Spinal cord (tissue), 9 donors: ENCODE measurements at regions not wholly inside any gene's neighbourhood (a gene's known extent, or its start where the extent isn't known, plus 50 kb on each side); places are given as distances from the start of the nearest gene placed in this dataset.

Source experiments
- DNase-seq, 6 donors: peaks; one replicate each; pipeline versions ENCODE4 v3.0.0 to v3.0.0-alpha.2; 2013 to 2015; ENCODE audit warnings: low spot score in 6 of 6, low read depth in 4 of 6
- H3K27ac ChIP-seq: one replicate; pipeline ENCODE4 v1.5.1; 2013; ENCODE audit warnings: low read depth, low read length, control low read depth
- H3K27me3 ChIP-seq: one replicate; pipeline ENCODE4 v1.6.1; 2013; ENCODE audit warnings: low read length; ENCODE audit not compliant: control insufficient read depth, insufficient read depth
- H3K36me3 ChIP-seq: one replicate; pipeline ENCODE4 v1.6.1; 2013; ENCODE audit warnings: low read length; ENCODE audit not compliant: control insufficient read depth, insufficient read depth
- H3K4me1 ChIP-seq: one replicate; pipeline ENCODE4 v1.6.1; 2013; ENCODE audit warnings: low read length; ENCODE audit not compliant: control insufficient read depth, insufficient read depth
- H3K4me3 ChIP-seq: one replicate; pipeline ENCODE4 v1.5.1; 2013; ENCODE audit warnings: low read depth, low read length, control low read depth
- H3K9me3 ChIP-seq: one replicate; pipeline ENCODE4 v1.6.1; 2013; ENCODE audit warnings: low read length; ENCODE audit not compliant: control insufficient read depth, insufficient read depth
- WGBS: methylation state at CpG from one replicate; pipeline ENCODE4 v1.1.5; 2013; ENCODE audit warnings: missing lambda C conversion rate; ENCODE audit not compliant: insufficient coverage; 5-methylcytosine and 5-hydroxymethylcytosine counted together
- donor health status: healthy.

GRCh38 chr5:20611620-20612019 is 623.6 kb upstream of the CDH18 start:
- no peaks in the 10 kb centered on the region for H3K9me3 ChIP-seq
- no peak overlapping the region for H3K27ac ChIP-seq
- H3K4me1 ChIP-seq, result no peaks in the 10 kb centered on the region
- H3K36me3 ChIP-seq, result no peaks in the 10 kb centered on the region
- H3K4me3 ChIP-seq, result no peak overlapping the region
- H3K27me3 ChIP-seq, result no peaks in the 10 kb centered on the region
- WGBS, result 87% methylated on average over 6 of the region's 6 CpGs
- no peak for DNase-seq

DNA sequence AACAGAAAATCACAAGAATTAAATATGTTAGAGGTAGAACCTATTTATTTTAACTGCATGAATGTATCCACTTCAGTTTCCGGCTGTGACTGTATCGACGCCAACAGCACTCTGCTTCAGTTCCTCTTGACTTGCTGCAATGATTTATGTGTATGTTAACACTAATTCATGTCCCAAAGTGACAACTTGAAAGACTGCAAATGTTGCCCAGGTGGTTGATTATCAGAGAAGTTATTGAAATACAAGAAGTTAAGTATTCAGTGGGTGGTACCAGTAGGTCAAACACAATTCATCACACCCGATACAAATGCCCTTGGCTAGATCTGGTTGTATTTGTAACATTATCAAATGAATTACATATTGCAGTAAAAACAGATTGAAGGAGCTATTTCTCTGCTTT is 622.7 kb upstream of the CDH18 start:
- Histone ChIP-seq H3K27me3 (no peaks in the 10 kb centered on the region), H3K4me3 (no peak overlapping the region), H3K27ac (no peak overlapping the region), H3K4me1 (no peaks in the 10 kb centered on the region), H3K9me3 (no peaks in the 10 kb centered on the region), H3K36me3 (no peaks in the 10 kb centered on the region)
- peak in 1 of 6 donors; percentile 67 for DNase-seq
- WGBS, result no CpG with 5 or more reads among the region's 4 CpGs

GRCh38 chr5:20609126-20609525 is 621.1 kb upstream of the CDH18 start:
- H3K27ac ChIP-seq, result no peak overlapping the region
- 86% methylated on average over 1 of the region's 1 CpG for WGBS
- no peak overlapping the region for H3K4me3 ChIP-seq
- H3K4me1 ChIP-seq, result no peaks in the 10 kb centered on the region
- H3K9me3 ChIP-seq, result no peaks in the 10 kb centered on the region
- H3K36me3 ChIP-seq, result no peaks in the 10 kb centered on the region
- no peak for DNase-seq
- H3K27me3 ChIP-seq, result no peaks in the 10 kb centered on the region

DNA sequence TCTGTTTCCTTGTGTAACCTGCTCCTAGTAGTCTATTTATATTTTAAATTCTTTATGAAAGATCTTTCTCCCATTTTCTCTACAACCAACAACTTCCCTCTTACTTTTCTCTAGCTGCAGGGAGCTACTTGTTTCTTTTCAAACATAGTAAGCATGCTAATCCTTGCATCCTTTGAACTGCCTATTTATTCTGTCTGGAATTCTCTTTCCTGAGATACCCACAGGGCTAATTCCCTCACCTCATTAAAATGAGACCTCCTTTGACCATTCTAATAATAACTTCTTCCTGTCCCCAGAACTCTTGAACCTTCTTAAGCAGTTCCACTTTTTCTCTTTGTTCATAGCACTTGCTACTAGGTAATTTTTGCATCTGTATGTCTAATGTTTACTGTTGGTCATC is 620.6 kb upstream of the CDH18 start:
- no peaks in the 10 kb centered on the region for H3K4me1 ChIP-seq
- H3K27ac ChIP-seq, result no peak overlapping the region
- H3K4me3 ChIP-seq, result no peak overlapping the region
- H3K27me3 ChIP-seq, result no peaks in the 10 kb centered on the region
- H3K9me3 ChIP-seq, result no peaks in the 10 kb centered on the region
- no peaks in the 10 kb centered on the region for H3K36me3 ChIP-seq
- DNase-seq, result no peak

- WGBS, result no CpG with 5 or more reads among the region's 3 CpGs
- H3K27ac ChIP-seq, result no peak overlapping the region
- H3K4me3 ChIP-seq, result no peak overlapping the region
- no peak for DNase-seq
- H3K9me3 ChIP-seq, result no peaks in the 10 kb centered on the region
- no peaks in the 10 kb centered on the region for H3K36me3 ChIP-seq
- no peaks in the 10 kb centered on the region for H3K27me3 ChIP-seq
- no peaks in the 10 kb centered on the region for H3K4me1 ChIP-seq
These were observed 617.9 kb upstream of the CDH18 start for GRCh38 chr5:20605732-20606525.

GRCh38 chr5:20604992-20605391 is 617.0 kb upstream of the CDH18 start:
- Histone ChIP-seq H3K27ac (no peak overlapping the region), H3K36me3 (no peaks in the 10 kb centered on the region), H3K4me3 (no peak overlapping the region), H3K27me3 (no peaks in the 10 kb centered on the region), H3K4me1 (no peaks in the 10 kb centered on the region), H3K9me3 (no peaks in the 10 kb centered on the region)
- 78% methylated on average over 8 of the region's 8 CpGs for WGBS
- DNase-seq, result no peak

DNA sequence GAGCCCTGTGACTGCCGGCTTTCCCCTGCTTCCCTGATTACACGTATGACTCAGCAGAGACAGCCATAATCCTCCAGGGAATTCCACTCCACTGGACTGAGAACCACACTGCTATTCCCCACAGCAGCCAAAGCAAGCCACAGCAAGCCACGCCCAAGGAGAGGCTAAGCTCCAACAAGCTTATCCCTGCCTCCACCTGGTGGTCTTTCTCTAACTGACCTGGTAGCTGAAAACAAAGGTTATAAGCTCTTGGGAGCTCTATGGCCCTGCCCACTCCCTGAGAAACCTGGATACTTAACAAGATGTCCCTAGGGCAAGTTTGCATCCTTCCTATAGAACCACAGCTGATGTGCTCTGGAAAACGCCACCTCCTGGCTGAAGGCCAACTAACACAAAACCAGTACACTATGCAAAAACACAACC is 613.7 kb upstream of the CDH18 start:
- H3K36me3 ChIP-seq, result no peaks in the 10 kb centered on the region
- H3K27ac ChIP-seq, result no peak overlapping the region
- H3K4me1 ChIP-seq, result no peaks in the 10 kb centered on the region
- no peaks in the 10 kb centered on the region for H3K27me3 ChIP-seq
- H3K9me3 ChIP-seq, result no peaks in the 10 kb centered on the region
- no peak overlapping the region for H3K4me3 ChIP-seq
- DNase-seq, result no peak
- WGBS, result 94% methylated on average over 3 of the region's 4 CpGs

DNA sequence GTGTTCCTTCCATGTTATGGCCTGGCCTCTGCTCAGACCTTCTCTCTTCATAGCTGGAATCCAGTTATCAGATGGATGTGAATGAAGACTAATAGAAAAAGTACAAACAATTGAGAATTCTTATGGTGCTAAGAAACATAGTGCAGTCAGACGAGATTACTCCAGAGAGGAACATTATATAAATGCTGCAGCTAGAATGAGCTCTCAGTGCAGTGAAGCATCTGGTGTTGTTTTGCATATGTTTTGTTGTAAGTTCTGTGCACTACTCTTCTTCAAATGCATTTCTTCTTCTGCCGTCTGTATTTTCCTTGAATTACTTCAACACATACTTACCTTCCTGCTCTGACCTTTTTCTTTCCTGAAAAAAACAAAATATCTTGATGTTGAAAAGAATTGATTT is 602.4 kb upstream of the CDH18 start:
- WGBS, result 40% methylated on average over 1 of the region's 2 CpGs
- Histone ChIP-seq H3K27me3 (no peaks in the 10 kb centered on the region), H3K9me3 (no peaks in the 10 kb centered on the region), H3K27ac (no peak overlapping the region), H3K36me3 (no peaks in the 10 kb centered on the region), H3K4me1 (no peaks in the 10 kb centered on the region), H3K4me3 (no peak overlapping the region)
- DNase-seq, result peak in 2 of 6 donors; percentile 17 to 77

GRCh38 chr5:20575571-20575970 is 587.6 kb upstream of the CDH18 start:
- no peaks in the 10 kb centered on the region for H3K27me3 ChIP-seq
- H3K36me3 ChIP-seq, result no peaks in the 10 kb centered on the region
- no peaks in the 10 kb centered on the region for H3K4me1 ChIP-seq
- H3K9me3 ChIP-seq, result peaks cover 2% of the 10 kb centered on the region
- peak in 3 of 6 donors; percentile 17 to 83 (median 50) for DNase-seq
- WGBS, result 4% methylated on average over 5 of the region's 5 CpGs
- no peak overlapping the region for H3K27ac ChIP-seq
- peak overlapping the region; percentile 24 for H3K4me3 ChIP-seq

DNA sequence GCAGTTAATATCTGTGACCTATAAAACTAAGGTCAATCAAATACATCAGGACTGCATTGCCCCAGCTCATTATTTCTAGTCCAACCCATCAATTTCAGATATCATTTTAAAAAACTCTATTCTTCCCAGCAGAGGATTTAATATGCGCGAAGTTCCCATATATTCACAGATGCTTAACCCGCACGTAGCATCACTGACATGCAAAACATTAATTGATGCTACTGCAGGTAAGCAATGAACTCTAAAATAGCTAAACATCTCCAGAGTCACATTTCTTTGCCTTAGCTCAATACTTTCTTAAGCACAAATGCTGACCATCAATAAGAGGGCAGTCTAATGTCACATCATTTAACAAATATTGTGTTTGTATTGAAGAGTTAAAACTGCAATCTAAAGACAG is 586.6 kb upstream of the CDH18 start:
- H3K27me3 ChIP-seq, result no peaks in the 10 kb centered on the region
- WGBS, result 70% methylated on average over 4 of the region's 4 CpGs
- no peaks in the 10 kb centered on the region for H3K4me1 ChIP-seq
- no peaks in the 10 kb centered on the region for H3K36me3 ChIP-seq
- peak in 1 of 6 donors; percentile 41 for DNase-seq
- H3K27ac ChIP-seq, result no peak overlapping the region
- H3K4me3 ChIP-seq, result peak overlapping the region; percentile 24
- no peaks in the 10 kb centered on the region for H3K9me3 ChIP-seq
